BLaER1 treated with 17β-estradiol and CSF1 and Interleukin-3, amounts not matched to agents 10 nM and 100 nM (cell line): ENCODE measurements at regions not wholly inside any gene's neighbourhood (a gene's known extent, or its start where the extent isn't known, plus 50 kb on each side); places are given as distances from the start of the nearest gene placed in this dataset.
"Not testable (repeated sequence)": the region's sequence is repeated elsewhere in the genome, so short reads cannot be mapped to it uniquely, and the experiment has no call there.

Source experiments
- H3K27ac ChIP-seq, 11 experiments: shearing (Covaris generic); formaldehyde crosslinking; 2 replicates each; pipeline ENCODE4 v1.8.1; 2022
- H3K27me3 ChIP-seq, 11 experiments: shearing (Covaris generic); formaldehyde crosslinking; 2 replicates each; pipeline ENCODE4 v1.8.1; 2022
- H3K36me3 ChIP-seq, 11 experiments: shearing (Covaris generic); formaldehyde crosslinking; 2 replicates each; pipeline ENCODE4 v1.8.1; 2022
- H3K4me1 ChIP-seq, 10 experiments: shearing (Covaris generic); formaldehyde crosslinking; 2 replicates each; pipeline ENCODE4 v1.8.1; 2022
- H3K4me2 ChIP-seq, 11 experiments: shearing (Covaris generic); formaldehyde crosslinking; 2 replicates each; pipeline ENCODE4 v1.8.1; 2022
- H3K4me3 ChIP-seq, 10 experiments: shearing (Covaris generic); formaldehyde crosslinking; 2 replicates each; pipeline ENCODE4 v1.8.1; 2022
- H3K9ac ChIP-seq, 11 experiments: shearing (Covaris generic); formaldehyde crosslinking; 2 replicates each; pipeline ENCODE4 v1.8.1; 2022
- H3K9me3 ChIP-seq, 11 experiments: shearing (Covaris generic); formaldehyde crosslinking; replicated peaks in 1 of 11; 2 replicates each; pipeline ENCODE4 v1.8.1; 2022
- H4K20me1 ChIP-seq, 11 experiments: shearing (Covaris generic); formaldehyde crosslinking; 2 replicates each; pipeline ENCODE4 v1.8.1; 2022
- Cebpa-rat ChIP-seq, 11 experiments: shearing (Covaris generic); IDR thresholded peaks; 2 replicates each; pipeline ENCODE4 v1.8.1; 2022

GRCh38 chr4:116547632-116548031, 537.7 kb downstream of the TRAM1L1 start:
- Histone ChIP-seq H4K20me1 (no peaks in the 10 kb centered on the region), H3K27me3 (no peaks in the 10 kb centered on the region), H3K36me3 (no peaks in the 10 kb centered on the region), H3K4me3 (no peak overlapping the region), H3K4me2 (no peak overlapping the region), H3K9me3 (peaks cover 0 to 4% (median 0%) of the 10 kb centered on the region in 11 experiments; a peak in 2 of 22 replicates), H3K9ac (no peak overlapping the region), H3K4me1 (no peaks in the 10 kb centered on the region), H3K27ac (no peak overlapping the region)
- no peak for TF ChIP-seq Cebpa-rat (IDR thresholded peaks at IDR 0.05)

GRCh38 chr4:116546759-116547158, 538.6 kb downstream of the TRAM1L1 start:
- Histone ChIP-seq H4K20me1 (no peaks in the 10 kb centered on the region), H3K27me3 (no peaks in the 10 kb centered on the region), H3K9me3 (peaks cover 0 to 4% (median 0%) of the 10 kb centered on the region in 11 experiments; a peak in 2 of 22 replicates), H3K27ac (no peak overlapping the region), H3K4me3 (no peak overlapping the region), H3K36me3 (no peaks in the 10 kb centered on the region), H3K9ac (no peak overlapping the region), H3K4me1 (no peaks in the 10 kb centered on the region), H3K4me2 (no peak overlapping the region)
- no peak for TF ChIP-seq Cebpa-rat (IDR thresholded peaks at IDR 0.05)

- H3K9ac ChIP-seq, result no peak overlapping the region
- no peaks in the 10 kb centered on the region for H3K36me3 ChIP-seq
- no peaks in the 10 kb centered on the region for H3K4me1 ChIP-seq
- H3K27ac ChIP-seq, result no peak overlapping the region
- no peak for TF ChIP-seq Cebpa-rat (IDR thresholded peaks at IDR 0.05)
- H3K4me3 ChIP-seq, result no peak overlapping the region
- no peak overlapping the region for H3K4me2 ChIP-seq
- H4K20me1 ChIP-seq, result no peaks in the 10 kb centered on the region
- peaks cover 0 to 4% (median 0%) of the 10 kb centered on the region in 11 experiments; a peak in 2 of 22 replicates for H3K9me3 ChIP-seq
- H3K27me3 ChIP-seq, result no peaks in the 10 kb centered on the region
These were observed 540.4 kb downstream of the TRAM1L1 start for GRCh38 chr4:116544946-116545345.

GRCh38 chr4:116539744-116540143, 545.6 kb downstream of the TRAM1L1 start:
- H3K4me1 ChIP-seq, result no peaks in the 10 kb centered on the region
- H3K27ac ChIP-seq, result no peak overlapping the region
- no peak overlapping the region for H3K4me3 ChIP-seq
- no peak overlapping the region for H3K4me2 ChIP-seq
- H3K27me3 ChIP-seq, result no peaks in the 10 kb centered on the region
- no peaks in the 10 kb centered on the region for H3K9me3 ChIP-seq
- no peaks in the 10 kb centered on the region for H4K20me1 ChIP-seq
- no peak overlapping the region for H3K9ac ChIP-seq
- TF ChIP-seq Cebpa-rat (IDR thresholded peaks at IDR 0.05), result no peak
- no peaks in the 10 kb centered on the region for H3K36me3 ChIP-seq

DNA sequence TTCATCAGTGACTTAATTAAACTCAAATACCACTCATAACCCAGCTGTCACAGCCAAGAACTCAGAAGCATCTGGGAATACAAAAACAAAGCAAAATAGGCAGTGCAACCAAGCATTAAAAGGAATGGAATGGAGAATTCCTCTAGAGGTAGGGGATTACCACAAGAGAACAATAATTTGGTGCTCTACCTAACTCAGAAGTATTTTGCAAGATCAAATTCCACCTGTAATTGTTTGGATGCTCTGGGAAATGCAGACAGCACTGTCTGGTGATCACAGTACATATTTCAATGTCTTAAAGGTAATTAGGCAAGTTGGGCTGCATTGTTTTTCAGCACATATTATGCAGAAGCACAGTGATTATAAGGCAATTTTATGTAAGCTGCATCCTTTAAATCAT, 547.5 kb downstream of the TRAM1L1 start:
- H3K9me3 ChIP-seq, result no peaks in the 10 kb centered on the region
- H3K36me3 ChIP-seq, result no peaks in the 10 kb centered on the region
- H3K9ac ChIP-seq, result no peak overlapping the region
- H3K4me2 ChIP-seq, result no peak overlapping the region
- no peaks in the 10 kb centered on the region for H4K20me1 ChIP-seq
- H3K27ac ChIP-seq, result no peak overlapping the region
- H3K4me3 ChIP-seq, result no peak overlapping the region
- H3K4me1 ChIP-seq, result no peaks in the 10 kb centered on the region
- no peaks in the 10 kb centered on the region for H3K27me3 ChIP-seq
- TF ChIP-seq Cebpa-rat (IDR thresholded peaks at IDR 0.05), result no peak

GRCh38 chr4:116536024-116536423, 549.4 kb downstream of the TRAM1L1 start:
- peaks cover 7 to 12% (median 8%) of the 10 kb centered on the region in 10 experiments; a peak in 16 of 20 replicates for H3K4me1 ChIP-seq
- not testable (repeated sequence) for H3K9ac ChIP-seq, H4K20me1 ChIP-seq, H3K4me2 ChIP-seq, H3K9me3 ChIP-seq, H3K27ac ChIP-seq, H3K4me3 ChIP-seq, H3K36me3 ChIP-seq, H3K27me3 ChIP-seq

GRCh38 chr4:116531870-116532269, 553.5 kb downstream of the TRAM1L1 start:
- Histone ChIP-seq H3K27me3 (no peaks in the 10 kb centered on the region), H3K27ac (peak overlapping the region in 2 of 11 experiments; percentile 40 to 59; a peak in 4 of 22 replicates), H3K9me3 (peaks cover 0 to 7% (median 0%) of the 10 kb centered on the region in 11 experiments; a peak in 1 of 22 replicates), H3K4me3 (no peak overlapping the region), H3K4me1 (peaks cover 7 to 15% (median 8%) of the 10 kb centered on the region in 10 experiments; a peak in 16 of 20 replicates), H3K36me3 (no peaks in the 10 kb centered on the region), H3K4me2 (peak overlapping the region; percentile 26 to 62 (median 34); a peak in 20 of 22 replicates), H3K9ac (no peak overlapping the region), H4K20me1 (no peaks in the 10 kb centered on the region)
- no peak for TF ChIP-seq Cebpa-rat (IDR thresholded peaks at IDR 0.05)

GRCh38 chr4:116531026-116531425, 554.4 kb downstream of the TRAM1L1 start:
- Histone ChIP-seq H3K9ac (no peak overlapping the region), H3K27me3 (no peaks in the 10 kb centered on the region), H3K9me3 (peaks cover 0 to 7% (median 0%) of the 10 kb centered on the region in 11 experiments; a peak in 1 of 22 replicates), H3K4me2 (peak overlapping the region in 2 of 11 experiments; percentile 3 to 31; a peak in 3 of 22 replicates), H3K4me3 (no peak overlapping the region), H3K4me1 (peaks cover 7 to 15% (median 8%) of the 10 kb centered on the region in 10 experiments; a peak in 16 of 20 replicates), H3K36me3 (no peaks in the 10 kb centered on the region), H4K20me1 (no peaks in the 10 kb centered on the region), H3K27ac (no peak overlapping the region)
- TF ChIP-seq Cebpa-rat (IDR thresholded peaks at IDR 0.05), result no peak

DNA sequence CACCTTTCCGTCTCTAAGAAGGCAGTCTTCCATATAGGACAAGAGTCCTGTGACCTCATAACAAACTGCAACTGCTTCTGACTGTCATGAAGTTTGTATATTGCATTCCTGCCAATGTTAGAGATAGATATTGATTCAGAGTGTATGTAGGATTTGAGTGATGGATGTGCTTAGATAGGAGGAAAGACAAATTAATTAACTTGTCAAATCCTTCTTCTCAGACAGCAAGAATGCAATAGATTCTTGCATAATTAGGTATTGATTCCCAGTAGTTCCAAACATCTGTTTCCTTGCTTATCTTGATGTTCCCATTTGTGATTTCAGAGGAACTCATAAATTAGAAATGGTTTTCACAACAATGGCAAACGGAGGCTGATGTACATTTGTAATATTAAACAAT, 555.3 kb downstream of the TRAM1L1 start:
- H3K4me3 ChIP-seq, result no peak overlapping the region
- no peak overlapping the region for H3K27ac ChIP-seq
- H3K36me3 ChIP-seq, result no peaks in the 10 kb centered on the region
- H3K4me2 ChIP-seq, result no peak overlapping the region
- no peaks in the 10 kb centered on the region for H4K20me1 ChIP-seq
- H3K9ac ChIP-seq, result no peak overlapping the region
- peaks cover 0 to 7% (median 0%) of the 10 kb centered on the region in 11 experiments; a peak in 1 of 22 replicates for H3K9me3 ChIP-seq
- peaks cover 7 to 15% (median 8%) of the 10 kb centered on the region in 10 experiments; a peak in 16 of 20 replicates for H3K4me1 ChIP-seq
- TF ChIP-seq Cebpa-rat (IDR thresholded peaks at IDR 0.05), result no peak
- H3K27me3 ChIP-seq, result no peaks in the 10 kb centered on the region

- Histone ChIP-seq H3K9me3 (peaks cover 0 to 7% (median 0%) of the 10 kb centered on the region in 11 experiments; a peak in 1 of 22 replicates), H3K27ac (no peak overlapping the region), H4K20me1 (no peaks in the 10 kb centered on the region), H3K36me3 (no peaks in the 10 kb centered on the region), H3K9ac (no peak overlapping the region), H3K27me3 (no peaks in the 10 kb centered on the region), H3K4me2 (no peak overlapping the region), H3K4me1 (peaks cover 7 to 15% (median 8%) of the 10 kb centered on the region in 10 experiments; a peak in 16 of 20 replicates), H3K4me3 (no peak overlapping the region)
- no peak for TF ChIP-seq Cebpa-rat (IDR thresholded peaks at IDR 0.05)
These were observed 556.2 kb downstream of the TRAM1L1 start for GRCh38 chr4:116529129-116529528.
